ENCODE measurements at regions not wholly inside any gene's neighbourhood (a gene's known extent, or its start where the extent isn't known, plus 50 kb on each side); places are given as distances from the start of the nearest gene placed in this dataset.

- Mint-ChIP-seq H3K4me3 (no peak overlapping the region), H3K27ac (peak overlapping the region; percentile 40), H3K36me3 (no peaks in the 10 kb centered on the region), H3K9me3 (peaks cover 13% of the 10 kb centered on the region), H3K4me1 (peaks cover 16% of the 10 kb centered on the region), H3K27me3 (ENCODE audit: low read depth) (no peaks in the 10 kb centered on the region)
- DNase-seq (ENCODE audit: low spot score in 2 of 2, unreplicated experiment in 2 of 2), result no peak
- TF ChIP-seq, protein P1, sequence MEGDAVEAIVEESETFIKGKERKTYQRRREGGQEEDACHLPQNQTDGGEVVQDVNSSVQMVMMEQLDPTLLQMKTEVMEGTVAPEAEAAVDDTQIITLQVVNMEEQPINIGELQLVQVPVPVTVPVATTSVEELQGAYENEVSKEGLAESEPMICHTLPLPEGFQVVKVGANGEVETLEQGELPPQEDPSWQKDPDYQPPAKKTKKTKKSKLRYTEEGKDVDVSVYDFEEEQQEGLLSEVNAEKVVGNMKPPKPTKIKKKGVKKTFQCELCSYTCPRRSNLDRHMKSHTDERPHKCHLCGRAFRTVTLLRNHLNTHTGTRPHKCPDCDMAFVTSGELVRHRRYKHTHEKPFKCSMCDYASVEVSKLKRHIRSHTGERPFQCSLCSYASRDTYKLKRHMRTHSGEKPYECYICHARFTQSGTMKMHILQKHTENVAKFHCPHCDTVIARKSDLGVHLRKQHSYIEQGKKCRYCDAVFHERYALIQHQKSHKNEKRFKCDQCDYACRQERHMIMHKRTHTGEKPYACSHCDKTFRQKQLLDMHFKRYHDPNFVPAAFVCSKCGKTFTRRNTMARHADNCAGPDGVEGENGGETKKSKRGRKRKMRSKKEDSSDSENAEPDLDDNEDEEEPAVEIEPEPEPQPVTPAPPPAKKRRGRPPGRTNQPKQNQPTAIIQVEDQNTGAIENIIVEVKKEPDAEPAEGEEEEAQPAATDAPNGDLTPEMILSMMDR (IDR thresholded peaks at IDR 0.05; ENCODE audit: unreplicated experiment), result no peak
Measured at GRCh38 chr14:49363821-49364751, 222.1 kb downstream of the RPS29 start.

GRCh38 chr14:49362916-49363315 is 223.3 kb downstream of the RPS29 start:
- Mint-ChIP-seq H3K27me3 (ENCODE audit: low read depth) (no peaks in the 10 kb centered on the region), H3K36me3 (no peaks in the 10 kb centered on the region), H3K4me1 (peaks cover 16% of the 10 kb centered on the region), H3K9me3 (peaks cover 16% of the 10 kb centered on the region), H3K27ac (no peak overlapping the region), H3K4me3 (no peak overlapping the region)
- no peak for DNase-seq (ENCODE audit: low spot score in 2 of 2, unreplicated experiment in 2 of 2)
- TF ChIP-seq, protein P1 (IDR thresholded peaks at IDR 0.05; ENCODE audit: unreplicated experiment), result no peak

GRCh38 chr14:49339130-49339529 is 247.1 kb downstream of the RPS29 start:
- H3K9me3 Mint-ChIP-seq, result peaks cover 4% of the 10 kb centered on the region

DNA sequence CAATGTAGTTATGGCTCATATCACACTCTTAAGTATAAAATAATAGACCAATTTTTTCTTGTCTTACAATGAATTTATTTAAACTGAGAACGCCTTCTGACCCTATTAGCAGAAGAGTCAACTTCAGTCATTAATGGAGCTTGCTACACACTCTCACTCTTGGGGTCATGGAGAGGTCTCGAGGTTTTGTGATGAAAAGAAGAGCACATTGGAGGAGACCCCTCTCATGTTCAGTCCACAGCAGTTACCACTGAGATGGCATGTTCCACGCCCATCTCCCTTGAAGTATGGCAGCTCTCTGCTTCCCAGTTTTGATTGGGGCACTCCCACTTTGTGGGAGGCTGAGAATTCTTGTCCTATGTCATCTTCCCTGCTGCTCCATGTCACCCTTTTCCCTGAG is 266.4 kb downstream of the RPS29 start:
- no peak overlapping the region for H3K4me3 Mint-ChIP-seq
- H3K27me3 Mint-ChIP-seq (ENCODE audit: low read depth), result peaks cover 8% of the 10 kb centered on the region

More at GRCh38 chr14:49339130-49339529, 247.1 kb downstream of the RPS29 start:
- DNase-seq (ENCODE audit: low spot score in 2 of 2, unreplicated experiment in 2 of 2), result no peak
- Mint-ChIP-seq H3K4me1 (no peaks in the 10 kb centered on the region), H3K4me3 (no peak overlapping the region), H3K27ac (no peak overlapping the region), H3K36me3 (no peaks in the 10 kb centered on the region), H3K27me3 (ENCODE audit: low read depth) (peaks cover 9% of the 10 kb centered on the region)
- TF ChIP-seq, protein P1 (IDR thresholded peaks at IDR 0.05; ENCODE audit: unreplicated experiment), result no peak

GRCh38 chr14:49315570-49315969 is 270.6 kb downstream of the RPS29 start:
- TF ChIP-seq, protein P1 (IDR thresholded peaks at IDR 0.05; ENCODE audit: unreplicated experiment), result no peak

More for the DNA sequence above, 266.4 kb downstream of the RPS29 start:
- DNase-seq (ENCODE audit: low spot score in 2 of 2, unreplicated experiment in 2 of 2), result no peak
- H3K9me3 Mint-ChIP-seq, result no peaks in the 10 kb centered on the region
- H3K36me3 Mint-ChIP-seq, result no peaks in the 10 kb centered on the region
- TF ChIP-seq, protein P1 (IDR thresholded peaks at IDR 0.05; ENCODE audit: unreplicated experiment), result no peak
- H3K4me1 Mint-ChIP-seq, result no peaks in the 10 kb centered on the region
- no peak overlapping the region for H3K27ac Mint-ChIP-seq

More at GRCh38 chr14:49315570-49315969, 270.6 kb downstream of the RPS29 start:
- Mint-ChIP-seq H3K4me3 (no peak overlapping the region), H3K9me3 (no peaks in the 10 kb centered on the region), H3K27ac (no peak overlapping the region), H3K27me3 (ENCODE audit: low read depth) (peaks cover 20% of the 10 kb centered on the region), H3K4me1 (no peaks in the 10 kb centered on the region), H3K36me3 (no peaks in the 10 kb centered on the region)
- no peak for DNase-seq (ENCODE audit: low spot score in 2 of 2, unreplicated experiment in 2 of 2)
